AG09309 (cell line): ENCODE measurements at regions not wholly inside any gene's neighbourhood (a gene's known extent, or its start where the extent isn't known, plus 50 kb on each side); places are given as distances from the start of the nearest gene placed in this dataset.

Experiments used
- DNase-seq: peaks from one replicate; pipeline ENCODE4 v3.0.0-alpha.2; 2010; ENCODE audit warnings: low read depth
- H3K4me3 ChIP-seq: 2 replicates; pipeline ENCODE4 v1.5.1; 2011; ENCODE audit warnings: mild to moderate bottlenecking, low read depth, low read length, moderate library complexity; ENCODE audit not compliant: control insufficient read depth
- CTCF ChIP-seq: IDR thresholded peaks from 2 replicates; pipeline ENCODE4 v1.5.1; 2011; ENCODE audit warnings: mild to moderate bottlenecking, low read depth, low read length, inconsistent platforms; ENCODE audit not compliant: insufficient read depth, control insufficient read depth; ENCODE audit errors: missing control alignments

- no peak for DNase-seq
- TF ChIP-seq CTCF = no peak
- no peak overlapping the region for H3K4me3 ChIP-seq
Measured at GRCh38 chr2:21386666-21387065, 262.9 kb downstream of the TDRD15 start.

- TF ChIP-seq CTCF = no peak
- DNase-seq = no peak
- H3K4me3 ChIP-seq = no peak overlapping the region
Measured at GRCh38 chr2:21392649-21393048, 268.9 kb downstream of the TDRD15 start.

- H3K4me3 ChIP-seq = no peak overlapping the region
- DNase-seq = no peak
- no peak for TF ChIP-seq CTCF
Measured at GRCh38 chr2:21393173-21393572, 269.4 kb downstream of the TDRD15 start.

GRCh38 chr2:21395366-21395765 lies 271.6 kb downstream of the TDRD15 start:
- no peak overlapping the region for H3K4me3 ChIP-seq
- TF ChIP-seq CTCF = no peak
- no peak for DNase-seq

GRCh38 chr2:21396252-21396651 lies 272.5 kb downstream of the TDRD15 start:
- H3K4me3 ChIP-seq = no peak overlapping the region
- DNase-seq = no peak
- no peak for TF ChIP-seq CTCF

- no peak for TF ChIP-seq CTCF
- H3K4me3 ChIP-seq = no peak overlapping the region
- DNase-seq = no peak
Measured at GRCh38 chr2:21401022-21401698, 277.4 kb downstream of the TDRD15 start.
